ENCODE measurements at regions not wholly inside any gene's neighbourhood (a gene's known extent, or its start where the extent isn't known, plus 50 kb on each side); places are given as distances from the start of the nearest gene placed in this dataset.

DNA sequence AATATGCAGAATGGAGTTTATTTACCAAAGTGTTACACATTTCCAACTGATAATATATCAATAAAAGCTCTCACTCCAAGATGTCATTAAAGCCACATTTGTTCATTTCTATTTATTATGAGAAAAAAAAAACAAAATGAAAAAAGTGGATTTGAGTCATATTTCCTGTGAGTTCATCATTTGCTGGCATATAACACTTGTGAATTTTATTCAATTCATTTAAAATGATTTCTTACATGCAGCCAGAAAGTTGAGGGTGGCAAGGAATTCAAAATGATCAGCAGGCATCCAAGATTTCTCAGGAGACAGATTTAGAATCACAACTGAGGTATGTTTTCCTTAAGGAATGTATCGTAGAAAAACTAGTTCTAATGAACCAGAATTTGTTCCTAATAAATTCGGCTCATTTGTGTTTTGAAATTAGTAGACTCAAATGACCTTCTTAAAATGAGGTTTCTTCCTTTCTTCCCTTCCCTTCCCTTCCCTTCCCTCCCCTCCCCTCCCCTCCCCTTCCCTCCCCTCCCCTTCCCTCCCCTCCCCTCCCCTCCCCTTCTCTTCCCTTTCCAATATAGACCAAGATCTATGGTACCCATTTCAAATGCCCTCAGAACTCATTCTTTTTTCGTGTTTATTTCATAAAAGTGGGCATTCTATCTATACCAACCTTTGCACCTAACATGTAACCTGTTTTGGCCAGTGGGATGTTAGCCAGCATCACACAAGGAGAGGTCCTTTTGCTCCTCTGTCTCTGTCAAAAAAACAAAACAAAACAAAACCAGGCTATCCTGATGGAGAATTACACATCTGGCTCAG is 357.9 kb upstream of the TSHZ2 start:
- H3K9me3 ChIP-seq (ENCODE audit: control insufficient read depth in 2 of 2, low read length in 2 of 2), result no peaks in the 10 kb centered on the region
- H3K27me3 ChIP-seq (ENCODE audit: control insufficient read depth in 1 of 2, insufficient read depth in 2 of 2, low read length in 2 of 2), result no peaks in the 10 kb centered on the region
- no peak overlapping the region for H3K27ac ChIP-seq (ENCODE audit: low read length)
- H3K4me1 ChIP-seq (ENCODE audit: control insufficient read depth, insufficient read depth, low read length), result no peaks in the 10 kb centered on the region
- H3K36me3 ChIP-seq (ENCODE audit: control insufficient read depth in 2 of 2, insufficient read depth in 2 of 2, low read length in 2 of 2), result no peaks in the 10 kb centered on the region
- no peak overlapping the region for H3K4me3 ChIP-seq (ENCODE audit: low read length in 2 of 2)
- no peak overlapping the region for H3K9ac ChIP-seq (ENCODE audit: low read length in 2 of 2)

DNA sequence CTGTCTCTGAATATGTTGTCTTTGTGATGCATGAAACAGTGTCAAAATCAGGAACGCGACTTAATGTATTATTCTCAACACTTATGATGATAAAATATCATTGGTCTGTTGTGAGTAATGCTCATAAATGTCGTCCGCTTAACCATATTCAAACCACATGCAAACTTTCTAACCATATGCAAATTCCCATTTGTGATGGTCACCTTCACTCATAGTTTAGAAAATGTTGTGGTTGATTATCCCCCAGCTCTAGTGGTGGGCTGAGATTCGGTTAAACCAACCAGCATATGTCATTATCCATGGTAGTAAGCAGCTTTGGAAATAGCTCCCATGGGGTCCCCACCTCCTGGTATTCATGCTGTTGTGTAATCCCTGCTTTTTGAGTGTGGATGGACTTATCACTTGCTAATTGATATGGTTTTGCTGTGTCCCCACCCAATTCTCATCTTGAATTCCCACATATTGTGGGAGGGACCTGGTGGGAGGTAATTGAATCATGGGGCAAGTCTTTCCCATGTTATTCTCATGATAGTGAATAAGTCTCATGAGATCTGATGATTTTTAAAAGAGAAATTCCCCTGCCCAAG is 360.0 kb upstream of the TSHZ2 start:
- Histone ChIP-seq H3K27me3 (ENCODE audit: control insufficient read depth in 1 of 2, insufficient read depth in 2 of 2, low read length in 2 of 2) (no peaks in the 10 kb centered on the region), H3K9ac (ENCODE audit: low read length in 2 of 2) (no peak overlapping the region), H3K4me1 (ENCODE audit: control insufficient read depth, insufficient read depth, low read length) (no peaks in the 10 kb centered on the region), H3K4me3 (ENCODE audit: low read length in 2 of 2) (no peak overlapping the region), H3K9me3 (ENCODE audit: control insufficient read depth in 2 of 2, low read length in 2 of 2) (no peaks in the 10 kb centered on the region), H3K27ac (ENCODE audit: low read length) (no peak overlapping the region), H3K36me3 (ENCODE audit: control insufficient read depth in 2 of 2, insufficient read depth in 2 of 2, low read length in 2 of 2) (no peaks in the 10 kb centered on the region)

DNA sequence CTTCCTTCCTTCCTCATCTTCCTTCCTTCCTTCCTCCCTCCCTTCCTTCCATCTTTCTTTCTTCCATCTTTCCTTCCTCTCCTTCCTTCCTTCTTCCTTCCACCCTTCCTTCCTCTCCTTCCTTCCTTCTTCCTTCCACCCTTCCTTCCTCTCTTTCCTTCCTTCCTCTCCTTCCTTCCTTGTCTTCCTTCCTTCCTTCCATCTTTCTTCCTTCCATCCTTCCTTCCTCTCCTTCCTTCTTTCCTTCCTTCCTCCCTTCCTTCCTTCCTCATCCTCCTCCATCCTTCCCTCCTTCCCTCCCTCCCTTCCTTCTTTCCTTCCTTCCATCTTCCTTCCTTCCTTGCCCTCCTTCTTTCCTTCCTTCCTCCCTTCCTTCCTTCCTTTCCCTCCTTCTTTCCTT is 361.4 kb upstream of the TSHZ2 start:
- Histone ChIP-seq H3K27me3 (ENCODE audit: control insufficient read depth in 1 of 2, insufficient read depth in 2 of 2, low read length in 2 of 2) (no peaks in the 10 kb centered on the region), H3K9ac (ENCODE audit: low read length in 2 of 2) (no peak overlapping the region), H3K9me3 (ENCODE audit: control insufficient read depth in 2 of 2, low read length in 2 of 2) (no peaks in the 10 kb centered on the region), H3K4me3 (ENCODE audit: low read length in 2 of 2) (no peak overlapping the region), H3K4me1 (ENCODE audit: control insufficient read depth, insufficient read depth, low read length) (no peaks in the 10 kb centered on the region), H3K36me3 (ENCODE audit: control insufficient read depth in 2 of 2, insufficient read depth in 2 of 2, low read length in 2 of 2) (no peaks in the 10 kb centered on the region), H3K27ac (ENCODE audit: low read length) (no peak overlapping the region)

DNA sequence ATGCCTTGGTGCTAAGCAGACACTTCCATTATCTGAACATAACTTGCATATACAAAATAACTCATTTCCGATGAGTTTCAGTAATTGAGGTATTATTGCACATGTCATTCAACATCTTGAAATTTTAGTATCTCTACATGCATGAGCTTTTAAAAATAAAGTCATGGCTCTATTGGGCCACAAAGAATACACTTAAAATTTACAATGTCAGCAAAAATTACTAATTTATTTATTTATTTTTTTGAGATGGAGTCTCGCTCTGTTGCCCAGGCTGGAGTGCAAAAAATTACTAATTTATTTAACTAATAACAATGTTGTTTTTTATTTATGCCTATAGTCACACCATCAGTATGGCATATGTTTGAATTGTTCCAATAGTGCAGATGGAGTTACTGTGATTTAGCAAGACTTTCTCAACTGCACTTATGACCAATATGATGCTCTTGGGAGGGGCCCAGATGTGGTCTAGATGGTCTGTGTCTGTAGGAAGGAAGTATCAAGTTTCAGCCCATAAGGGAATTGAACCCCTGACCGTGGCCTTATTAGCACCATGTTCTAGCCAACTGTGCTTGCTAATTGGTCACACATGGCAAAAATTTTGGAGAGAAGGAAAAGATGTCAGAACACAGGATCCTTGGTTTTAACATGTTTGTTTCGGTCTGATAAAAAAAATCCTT is 370.7 kb upstream of the TSHZ2 start:
- no peaks in the 10 kb centered on the region for H3K27me3 ChIP-seq (ENCODE audit: control insufficient read depth in 1 of 2, insufficient read depth in 2 of 2, low read length in 2 of 2)
- H3K9me3 ChIP-seq (ENCODE audit: control insufficient read depth in 2 of 2, low read length in 2 of 2), result peaks cover 0 to 6% of the 10 kb centered on the region in 2 donors
- no peak overlapping the region for H3K4me3 ChIP-seq (ENCODE audit: low read length in 2 of 2)
- no peak overlapping the region for H3K27ac ChIP-seq (ENCODE audit: low read length)
- H3K4me1 ChIP-seq (ENCODE audit: control insufficient read depth, insufficient read depth, low read length), result no peaks in the 10 kb centered on the region
- no peak overlapping the region for H3K9ac ChIP-seq (ENCODE audit: low read length in 2 of 2)
- H3K36me3 ChIP-seq (ENCODE audit: control insufficient read depth in 2 of 2, insufficient read depth in 2 of 2, low read length in 2 of 2), result no peaks in the 10 kb centered on the region

GRCh38 chr20:52596256-52596655 is 375.9 kb upstream of the TSHZ2 start:
- Histone ChIP-seq H3K27me3 (ENCODE audit: control insufficient read depth in 1 of 2, insufficient read depth in 2 of 2, low read length in 2 of 2) (no peaks in the 10 kb centered on the region), H3K9ac (ENCODE audit: low read length in 2 of 2) (no peak overlapping the region), H3K27ac (ENCODE audit: low read length) (no peak overlapping the region), H3K9me3 (ENCODE audit: control insufficient read depth in 2 of 2, low read length in 2 of 2) (no peaks in the 10 kb centered on the region), H3K4me1 (ENCODE audit: control insufficient read depth, insufficient read depth, low read length) (no peaks in the 10 kb centered on the region), H3K36me3 (ENCODE audit: control insufficient read depth in 2 of 2, insufficient read depth in 2 of 2, low read length in 2 of 2) (no peaks in the 10 kb centered on the region), H3K4me3 (ENCODE audit: low read length in 2 of 2) (no peak overlapping the region)

- no peak overlapping the region for H3K9ac ChIP-seq (ENCODE audit: low read length in 2 of 2)
- no peak overlapping the region for H3K4me3 ChIP-seq (ENCODE audit: low read length in 2 of 2)
- H3K27ac ChIP-seq (ENCODE audit: low read length), result no peak overlapping the region
- no peaks in the 10 kb centered on the region for H3K36me3 ChIP-seq (ENCODE audit: control insufficient read depth in 2 of 2, insufficient read depth in 2 of 2, low read length in 2 of 2)
- no peaks in the 10 kb centered on the region for H3K4me1 ChIP-seq (ENCODE audit: control insufficient read depth, insufficient read depth, low read length)
- no peaks in the 10 kb centered on the region for H3K9me3 ChIP-seq (ENCODE audit: control insufficient read depth in 2 of 2, low read length in 2 of 2)
- no peaks in the 10 kb centered on the region for H3K27me3 ChIP-seq (ENCODE audit: control insufficient read depth in 1 of 2, insufficient read depth in 2 of 2, low read length in 2 of 2)
Measured at GRCh38 chr20:52595518-52595917, 376.6 kb upstream of the TSHZ2 start.

GRCh38 chr20:52593654-52594053 is 378.5 kb upstream of the TSHZ2 start:
- Histone ChIP-seq H3K27ac (ENCODE audit: low read length) (no peak overlapping the region), H3K4me1 (ENCODE audit: control insufficient read depth, insufficient read depth, low read length) (no peaks in the 10 kb centered on the region), H3K36me3 (ENCODE audit: control insufficient read depth in 2 of 2, insufficient read depth in 2 of 2, low read length in 2 of 2) (no peaks in the 10 kb centered on the region), H3K27me3 (ENCODE audit: control insufficient read depth in 1 of 2, insufficient read depth in 2 of 2, low read length in 2 of 2) (no peaks in the 10 kb centered on the region), H3K9me3 (ENCODE audit: control insufficient read depth in 2 of 2, low read length in 2 of 2) (no peaks in the 10 kb centered on the region), H3K9ac (ENCODE audit: low read length in 2 of 2) (no peak overlapping the region), H3K4me3 (ENCODE audit: low read length in 2 of 2) (no peak overlapping the region)

- Histone ChIP-seq H3K9me3 (ENCODE audit: control insufficient read depth in 2 of 2, low read length in 2 of 2) (no peaks in the 10 kb centered on the region), H3K27me3 (ENCODE audit: control insufficient read depth in 1 of 2, insufficient read depth in 2 of 2, low read length in 2 of 2) (no peaks in the 10 kb centered on the region), H3K9ac (ENCODE audit: low read length in 2 of 2) (no peak overlapping the region), H3K4me1 (ENCODE audit: control insufficient read depth, insufficient read depth, low read length) (no peaks in the 10 kb centered on the region), H3K4me3 (ENCODE audit: low read length in 2 of 2) (no peak overlapping the region), H3K36me3 (ENCODE audit: control insufficient read depth in 2 of 2, insufficient read depth in 2 of 2, low read length in 2 of 2) (no peaks in the 10 kb centered on the region), H3K27ac (ENCODE audit: low read length) (no peak overlapping the region)
Measured at GRCh38 chr20:52592567-52592966, 379.6 kb upstream of the TSHZ2 start.

GRCh38 chr20:52590100-52590499 is 382.1 kb upstream of the TSHZ2 start:
- no peaks in the 10 kb centered on the region for H3K9me3 ChIP-seq (ENCODE audit: control insufficient read depth in 2 of 2, low read length in 2 of 2)
- no peak overlapping the region for H3K4me3 ChIP-seq (ENCODE audit: low read length in 2 of 2)
- no peaks in the 10 kb centered on the region for H3K4me1 ChIP-seq (ENCODE audit: control insufficient read depth, insufficient read depth, low read length)
- H3K27me3 ChIP-seq (ENCODE audit: control insufficient read depth in 1 of 2, insufficient read depth in 2 of 2, low read length in 2 of 2), result no peaks in the 10 kb centered on the region
- no peak overlapping the region for H3K27ac ChIP-seq (ENCODE audit: low read length)
- no peaks in the 10 kb centered on the region for H3K36me3 ChIP-seq (ENCODE audit: control insufficient read depth in 2 of 2, insufficient read depth in 2 of 2, low read length in 2 of 2)
- H3K9ac ChIP-seq (ENCODE audit: low read length in 2 of 2), result no peak overlapping the region

GRCh38 chr20:52589251-52589812 is 382.8 kb upstream of the TSHZ2 start:
- H3K27ac ChIP-seq (ENCODE audit: low read length), result no peak overlapping the region
- no peak overlapping the region for H3K4me3 ChIP-seq (ENCODE audit: low read length in 2 of 2)
- no peaks in the 10 kb centered on the region for H3K4me1 ChIP-seq (ENCODE audit: control insufficient read depth, insufficient read depth, low read length)
- H3K9me3 ChIP-seq (ENCODE audit: control insufficient read depth in 2 of 2, low read length in 2 of 2), result no peaks in the 10 kb centered on the region
- H3K36me3 ChIP-seq (ENCODE audit: control insufficient read depth in 2 of 2, insufficient read depth in 2 of 2, low read length in 2 of 2), result no peaks in the 10 kb centered on the region
- H3K9ac ChIP-seq (ENCODE audit: low read length in 2 of 2), result no peak overlapping the region
- no peaks in the 10 kb centered on the region for H3K27me3 ChIP-seq (ENCODE audit: control insufficient read depth in 1 of 2, insufficient read depth in 2 of 2, low read length in 2 of 2)

Data from stomach smooth muscle (tissue), 2 donors.